ENCODE measurements at regions not wholly inside any gene's neighbourhood (a gene's known extent, or its start where the extent isn't known, plus 50 kb on each side); places are given as distances from the start of the nearest gene placed in this dataset.
"Not testable (repeated sequence)": the region's sequence is repeated elsewhere in the genome, so short reads cannot be mapped to it uniquely, and the experiment has no call there.

DNA sequence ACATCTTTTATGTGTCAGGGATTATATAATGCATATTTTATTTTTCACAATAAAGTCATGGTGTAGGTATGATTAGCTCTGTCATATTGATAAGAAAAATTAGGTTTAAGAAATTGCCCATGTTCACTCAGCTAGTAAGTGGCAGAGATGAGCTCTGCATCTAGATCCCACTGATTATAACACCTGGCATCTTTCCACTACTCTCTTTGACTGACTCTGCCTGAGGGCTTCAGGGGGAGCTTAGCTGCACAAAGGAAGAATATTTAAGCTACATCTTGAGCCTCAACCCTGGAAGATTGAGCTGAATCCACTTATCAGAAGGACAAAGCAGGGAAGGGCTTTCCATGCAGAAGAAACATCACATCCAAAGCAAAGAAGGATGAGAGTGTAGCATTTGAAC, 190.4 kb downstream of the MIS18A start:
- no peak for DNase-seq

DNA sequence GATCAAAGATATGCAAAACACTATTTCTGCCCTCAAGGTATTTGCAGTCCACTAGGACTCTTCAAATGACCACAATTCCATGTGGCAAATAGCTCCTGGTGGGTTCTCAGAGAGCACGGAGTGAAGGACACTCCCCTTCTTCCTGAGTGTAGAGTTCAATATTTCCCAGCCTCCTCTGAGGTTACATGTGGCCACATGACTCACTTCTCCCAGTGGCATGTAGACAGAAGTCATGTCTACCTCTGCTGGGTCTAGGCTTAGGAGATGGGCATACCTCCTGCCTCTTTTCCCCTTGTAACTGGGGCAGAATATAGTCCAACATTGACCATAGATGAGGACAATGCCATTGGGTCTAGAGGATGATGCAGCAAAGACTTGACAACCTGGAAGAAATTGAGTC, 191.4 kb downstream of the MIS18A start:
- DNase-seq: no peak

GRCh38 chr21:32083197-32083596, 195.7 kb downstream of the MIS18A start:
- DNase-seq: no peak

- DNase-seq: no peak
These were observed 196.4 kb downstream of the MIS18A start for GRCh38 chr21:32082466-32082865.

DNA sequence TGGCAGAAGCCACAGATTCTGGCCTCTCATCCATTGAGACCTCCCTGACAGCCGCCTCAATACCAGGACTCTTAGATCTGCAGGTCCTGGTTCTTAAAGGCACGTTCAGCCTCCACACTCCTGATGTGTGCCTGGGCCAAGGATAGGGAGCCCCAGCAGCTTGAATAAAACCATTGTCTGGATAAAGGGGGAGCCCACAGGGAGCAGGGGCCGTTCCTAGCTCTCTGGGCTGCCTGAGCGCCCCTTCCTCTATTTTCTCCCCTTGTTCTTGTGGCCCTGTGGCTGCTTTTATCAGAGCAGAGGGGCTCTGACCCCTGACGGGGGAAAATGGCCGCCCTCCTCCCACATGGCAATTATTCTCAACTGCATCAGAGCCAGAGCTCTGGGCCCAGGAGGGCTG, 200.8 kb downstream of the HUNK start:
- no peak for DNase-seq

DNA sequence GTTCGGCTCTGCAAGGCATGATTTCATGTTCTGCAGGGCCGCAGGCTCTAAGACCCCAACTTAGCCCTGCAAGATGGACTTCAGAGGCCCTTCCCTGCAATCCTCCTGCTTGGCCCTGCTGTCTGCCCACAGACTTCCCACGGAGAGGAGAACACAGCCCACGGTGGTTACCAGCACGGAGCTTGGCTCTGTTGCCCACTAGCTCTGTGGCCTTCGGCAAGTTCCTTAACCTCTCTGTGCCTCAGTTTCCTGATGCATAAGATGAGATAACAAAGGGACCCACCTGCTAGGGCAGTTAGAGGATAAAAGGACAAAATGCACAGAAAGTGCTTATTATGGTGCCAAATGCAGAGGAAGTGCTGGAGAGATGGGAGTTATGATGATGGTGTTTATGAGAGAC, 200.4 kb downstream of the HUNK start:
- DNase-seq: no peak

DNA sequence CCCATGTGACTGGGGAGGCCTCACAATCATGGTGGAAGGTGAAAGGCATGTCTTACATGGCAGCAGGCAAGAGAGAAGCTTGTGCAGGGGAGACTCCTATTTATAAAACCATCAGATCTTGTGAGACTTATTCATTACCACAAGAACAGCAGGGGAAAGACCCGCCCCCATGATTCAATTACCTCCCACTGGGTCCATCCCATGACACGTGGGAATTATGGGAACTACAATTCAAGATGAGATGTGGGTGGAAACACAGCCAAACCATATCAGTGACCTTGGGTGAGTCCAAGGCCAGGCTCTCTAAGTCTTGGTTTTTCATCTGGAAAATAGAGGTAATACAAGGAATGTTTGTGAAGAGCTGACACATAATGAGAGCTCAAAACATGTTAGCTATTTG, 198.8 kb downstream of the HUNK start:
- DNase-seq: not testable (repeated sequence)

DNA sequence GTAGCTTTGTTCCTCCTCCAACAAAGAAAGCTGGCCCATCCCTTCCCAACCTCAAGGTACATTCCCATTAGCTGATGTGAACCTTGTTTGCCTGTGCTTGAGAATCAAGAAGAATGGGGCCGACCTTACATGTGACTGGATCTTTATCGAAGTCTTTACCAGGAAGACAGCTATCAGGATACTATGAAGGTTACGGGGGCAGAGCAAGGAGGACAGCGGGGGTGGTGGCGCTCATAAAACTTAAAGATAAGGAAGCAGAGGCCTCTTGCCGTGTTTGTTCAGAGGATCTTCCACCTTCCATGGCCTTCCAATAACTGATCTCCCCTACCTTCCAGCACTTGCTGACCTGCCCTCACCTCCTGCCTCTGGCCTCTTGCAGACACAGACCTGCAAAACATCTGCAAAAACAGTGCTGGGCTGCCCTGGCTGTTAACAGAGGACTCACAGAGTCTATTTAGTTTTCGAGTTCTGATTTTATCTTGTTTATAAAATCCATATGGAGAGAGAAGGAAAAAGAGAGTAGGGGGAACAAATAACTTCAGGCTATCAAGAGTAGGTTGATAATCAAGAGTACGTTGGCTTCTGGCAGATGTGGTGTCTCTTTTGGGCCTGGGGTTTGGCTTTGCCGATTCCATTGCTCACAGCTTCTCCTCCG, 198.0 kb downstream of the HUNK start:
- DNase-seq: no peak

- no peak for DNase-seq
These were observed 197.3 kb downstream of the HUNK start for GRCh38 chr21:32070126-32070525.

GRCh38 chr21:32065654-32066053, 192.8 kb downstream of the HUNK start:
- no peak for DNase-seq

GRCh38 chr21:32064281-32064910, 191.6 kb downstream of the HUNK start:
- DNase-seq: no peak

- DNase-seq: no peak
These were observed 189.9 kb downstream of the HUNK start for GRCh38 chr21:32062591-32063227.

- no peak for DNase-seq
These were observed 188.9 kb downstream of the HUNK start for GRCh38 chr21:32061729-32062128.

DNA sequence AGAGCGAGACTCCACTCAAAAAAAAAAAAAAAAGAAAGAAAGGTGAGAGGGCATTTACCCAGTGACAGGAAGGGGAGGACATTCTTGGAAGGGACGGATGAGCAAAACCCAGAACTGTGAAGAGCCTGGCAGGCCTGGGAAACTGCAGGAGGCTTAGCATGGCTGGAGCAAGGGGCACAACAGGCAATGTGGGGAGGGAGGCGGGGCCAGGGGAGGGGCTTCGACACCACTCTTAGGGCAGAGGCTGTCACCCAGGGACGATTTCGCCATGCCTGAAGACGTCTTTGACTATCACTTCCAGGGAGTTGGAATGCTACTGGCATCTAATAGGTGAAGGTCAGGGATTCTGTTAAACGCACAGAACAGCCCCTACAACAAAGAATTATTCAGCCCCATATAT, 184.0 kb downstream of the HUNK start:
- DNase-seq: no peak

GRCh38 chr21:32055305-32055704, 182.5 kb downstream of the HUNK start:
- DNase-seq: no peak

Measured in NCI-H510A (cell line).